C4-2B (cell line): ENCODE measurements at regions not wholly inside any gene's neighbourhood (a gene's known extent, or its start where the extent isn't known, plus 50 kb on each side); places are given as distances from the start of the nearest gene placed in this dataset.

Source experiments
- H3K27ac ChIP-seq: fragments of 450-650 bp; 2 replicates; pipeline ENCODE4 v1.5.1; 2017
- ZFX ChIP-seq: fragments of 450-650 bp; IDR thresholded peaks from 2 replicates; pipeline ENCODE4 v1.6.1; 2017
- TF ChIP-seq, protein P1 (sequence below): fragments of 450-650 bp; conservative IDR thresholded peaks from 2 replicates; pipeline ENCODE4 v1.5.1; 2017; ENCODE audit warnings: mild to moderate bottlenecking

DNA sequence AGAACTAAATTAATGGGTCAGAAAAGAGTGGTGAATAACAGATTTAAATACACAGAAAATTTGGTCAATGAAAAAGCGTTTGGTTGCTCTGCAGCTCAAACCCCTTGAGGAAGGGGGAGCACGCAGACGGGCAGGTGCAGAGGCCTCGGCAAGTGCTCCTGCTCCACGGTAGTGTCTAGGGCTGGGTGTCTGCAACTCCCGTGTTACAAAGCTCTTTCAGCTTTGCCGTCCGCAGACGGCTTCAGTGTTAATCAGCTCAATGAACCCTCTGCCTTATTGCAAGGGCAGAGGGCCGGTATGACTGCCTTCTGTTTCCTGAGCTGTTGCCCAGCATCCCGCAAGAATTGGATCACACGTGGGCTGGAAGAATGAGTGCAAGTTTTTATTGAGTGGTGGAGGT is 125.7 kb upstream of the TRHDE start:
- no peak for TF ChIP-seq ZFX
- TF ChIP-seq, protein P1, sequence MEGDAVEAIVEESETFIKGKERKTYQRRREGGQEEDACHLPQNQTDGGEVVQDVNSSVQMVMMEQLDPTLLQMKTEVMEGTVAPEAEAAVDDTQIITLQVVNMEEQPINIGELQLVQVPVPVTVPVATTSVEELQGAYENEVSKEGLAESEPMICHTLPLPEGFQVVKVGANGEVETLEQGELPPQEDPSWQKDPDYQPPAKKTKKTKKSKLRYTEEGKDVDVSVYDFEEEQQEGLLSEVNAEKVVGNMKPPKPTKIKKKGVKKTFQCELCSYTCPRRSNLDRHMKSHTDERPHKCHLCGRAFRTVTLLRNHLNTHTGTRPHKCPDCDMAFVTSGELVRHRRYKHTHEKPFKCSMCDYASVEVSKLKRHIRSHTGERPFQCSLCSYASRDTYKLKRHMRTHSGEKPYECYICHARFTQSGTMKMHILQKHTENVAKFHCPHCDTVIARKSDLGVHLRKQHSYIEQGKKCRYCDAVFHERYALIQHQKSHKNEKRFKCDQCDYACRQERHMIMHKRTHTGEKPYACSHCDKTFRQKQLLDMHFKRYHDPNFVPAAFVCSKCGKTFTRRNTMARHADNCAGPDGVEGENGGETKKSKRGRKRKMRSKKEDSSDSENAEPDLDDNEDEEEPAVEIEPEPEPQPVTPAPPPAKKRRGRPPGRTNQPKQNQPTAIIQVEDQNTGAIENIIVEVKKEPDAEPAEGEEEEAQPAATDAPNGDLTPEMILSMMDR, result no peak
- H3K27ac ChIP-seq, result no peak overlapping the region

DNA sequence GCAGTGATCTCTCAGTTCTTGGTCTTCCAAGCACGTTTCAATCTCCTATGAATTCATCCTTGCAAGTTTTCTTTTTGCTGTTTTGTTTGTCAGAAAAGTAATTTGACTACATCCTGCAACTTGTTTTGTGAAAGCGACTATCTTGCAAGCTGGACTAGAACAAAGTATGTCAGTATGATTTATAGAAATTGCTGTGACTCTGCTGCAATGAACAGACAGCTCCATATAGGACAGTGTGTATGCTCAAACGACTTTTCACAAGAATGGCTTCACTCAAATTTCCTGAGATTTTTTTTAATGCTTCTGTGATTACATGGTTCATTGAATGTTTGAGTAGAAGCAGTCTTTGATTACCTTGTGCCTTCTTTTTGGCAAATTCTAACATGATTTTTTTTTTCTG is 123.5 kb upstream of the TRHDE start:
- no peak for TF ChIP-seq ZFX
- TF ChIP-seq, protein P1, result no peak
- H3K27ac ChIP-seq, result no peak overlapping the region

DNA sequence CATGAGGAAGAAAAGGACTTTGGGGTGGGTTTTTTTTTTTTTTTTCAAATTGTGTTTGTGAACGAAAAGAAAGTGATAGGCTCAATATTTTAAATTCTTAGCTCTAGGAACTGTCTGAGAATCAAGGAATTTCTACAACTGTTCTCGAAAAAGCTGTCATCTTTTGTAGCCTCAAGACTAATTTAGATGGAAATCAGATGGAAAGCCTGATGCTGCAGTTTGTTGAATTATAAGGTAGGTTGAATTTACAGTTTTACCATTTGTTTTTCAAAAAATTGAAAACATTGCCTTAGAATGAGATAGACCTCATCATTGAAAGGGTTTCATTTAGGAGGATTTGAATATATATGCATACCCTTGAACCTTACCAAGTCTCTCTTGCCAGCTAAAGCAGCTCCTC is 109.3 kb upstream of the TRHDE start:
- no peak overlapping the region for H3K27ac ChIP-seq
- TF ChIP-seq, protein P1, result no peak
- no peak for TF ChIP-seq ZFX

GRCh38 chr12:72168851-72169250 is 103.3 kb upstream of the TRHDE start:
- no peak overlapping the region for H3K27ac ChIP-seq
- TF ChIP-seq, protein P1, result no peak
- TF ChIP-seq ZFX, result no peak

GRCh38 chr12:72173974-72174373 is 98.2 kb upstream of the TRHDE start:
- TF ChIP-seq ZFX, result no peak
- TF ChIP-seq, protein P1, result no peak
- H3K27ac ChIP-seq, result no peak overlapping the region

GRCh38 chr12:72178244-72178643 is 93.9 kb upstream of the TRHDE start:
- no peak for TF ChIP-seq ZFX
- TF ChIP-seq, protein P1, result no peak
- no peak overlapping the region for H3K27ac ChIP-seq

DNA sequence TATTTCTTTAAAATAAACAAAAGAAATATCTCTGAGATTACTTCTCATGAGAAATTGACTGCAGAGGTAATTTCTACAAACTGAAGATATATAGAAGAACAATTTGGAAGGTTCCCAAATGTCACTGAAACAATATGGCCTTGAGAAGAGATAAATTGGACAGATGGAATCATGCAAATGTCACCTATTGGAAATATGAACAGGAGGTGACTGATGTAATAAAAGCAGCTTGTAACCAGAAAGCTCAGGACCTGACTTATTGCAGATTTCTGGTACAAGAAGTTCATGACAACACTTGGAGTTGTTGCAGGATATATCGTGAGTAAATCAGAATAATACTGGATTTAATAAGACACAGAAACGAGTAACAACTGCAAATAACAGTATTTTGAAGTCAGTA is 93.3 kb upstream of the TRHDE start:
- H3K27ac ChIP-seq, result no peak overlapping the region
- TF ChIP-seq, protein P1, result no peak
